Nephron (organoid): ENCODE measurements at regions not wholly inside any gene's neighbourhood (a gene's known extent, or its start where the extent isn't known, plus 50 kb on each side); places are given as distances from the start of the nearest gene placed in this dataset.

ENCODE experiments used
- H3K27ac Mint-ChIP-seq, 3 experiments: 2 replicates each; pipeline ENCODE4 v1.8.0; 2020; ENCODE audit warnings: mixed read lengths in 3 of 3, mild to moderate bottlenecking in 2 of 3, moderate library complexity in 1 of 3
- H3K27me3 Mint-ChIP-seq: 2 replicates; pipeline ENCODE4 v1.8.0; 2021; ENCODE audit warnings: low read depth, mild to moderate bottlenecking, moderate library complexity, mixed read lengths
- H3K36me3 Mint-ChIP-seq: 2 replicates; pipeline ENCODE4 v1.8.0; 2020; ENCODE audit warnings: low read depth, mixed read lengths
- H3K4me1 Mint-ChIP-seq: 2 replicates; pipeline ENCODE4 v1.8.0; 2020; ENCODE audit warnings: mixed read lengths
- H3K4me3 Mint-ChIP-seq, 3 experiments: 2 replicates each; pipeline ENCODE4 v1.8.0; 2020; ENCODE audit warnings: mild to moderate bottlenecking in 3 of 3, mixed read lengths in 3 of 3, moderate library complexity in 2 of 3
- H3K9me3 Mint-ChIP-seq: 2 replicates; pipeline ENCODE4 v1.8.0; 2020; ENCODE audit warnings: mixed read lengths
- CTCF ChIP-seq, 3 experiments: fragments of 200-600 bp; sonication (generic); IDR thresholded peaks; one replicate each; pipeline ENCODE4 v1.5.0; 2021; ENCODE audit warnings: antibody characterized with exemption in 3 of 3; ENCODE audit not compliant: unreplicated experiment in 3 of 3

- peaks cover 13% of the 10 kb centered on the region for H3K9me3 Mint-ChIP-seq
- no peaks in the 10 kb centered on the region for H3K27me3 Mint-ChIP-seq
- H3K4me3 Mint-ChIP-seq, result no peak overlapping the region
- TF ChIP-seq CTCF (IDR thresholded peaks at IDR 0.05; ENCODE audit: unreplicated experiment in 3 of 3), result no peak
- H3K4me1 Mint-ChIP-seq, result no peaks in the 10 kb centered on the region
- no peak overlapping the region for H3K27ac Mint-ChIP-seq
- H3K36me3 Mint-ChIP-seq, result no peaks in the 10 kb centered on the region
Observed at GRCh38 chr6:105825210-105825609, 260.9 kb upstream of the PRDM1 start.

- no peak for TF ChIP-seq CTCF (IDR thresholded peaks at IDR 0.05; ENCODE audit: unreplicated experiment in 3 of 3)
- peaks cover 18% of the 10 kb centered on the region for H3K9me3 Mint-ChIP-seq
- no peaks in the 10 kb centered on the region for H3K36me3 Mint-ChIP-seq
- H3K27ac Mint-ChIP-seq, result no peak overlapping the region
- H3K27me3 Mint-ChIP-seq, result no peaks in the 10 kb centered on the region
- H3K4me1 Mint-ChIP-seq, result no peaks in the 10 kb centered on the region
- H3K4me3 Mint-ChIP-seq, result no peak overlapping the region
Observed at GRCh38 chr6:105824732-105825131, 261.4 kb upstream of the PRDM1 start.

- peaks cover 18% of the 10 kb centered on the region for H3K9me3 Mint-ChIP-seq
- H3K36me3 Mint-ChIP-seq, result no peaks in the 10 kb centered on the region
- no peak overlapping the region for H3K27ac Mint-ChIP-seq
- no peaks in the 10 kb centered on the region for H3K27me3 Mint-ChIP-seq
- no peak overlapping the region for H3K4me3 Mint-ChIP-seq
- no peak for TF ChIP-seq CTCF (IDR thresholded peaks at IDR 0.05; ENCODE audit: unreplicated experiment in 3 of 3)
- no peaks in the 10 kb centered on the region for H3K4me1 Mint-ChIP-seq
Observed at GRCh38 chr6:105821777-105822176, 264.4 kb upstream of the PRDM1 start.

- H3K27me3 Mint-ChIP-seq, result no peaks in the 10 kb centered on the region
- no peak overlapping the region for H3K27ac Mint-ChIP-seq
- no peaks in the 10 kb centered on the region for H3K4me1 Mint-ChIP-seq
- no peak for TF ChIP-seq CTCF (IDR thresholded peaks at IDR 0.05; ENCODE audit: unreplicated experiment in 3 of 3)
- H3K36me3 Mint-ChIP-seq, result no peaks in the 10 kb centered on the region
- H3K4me3 Mint-ChIP-seq, result no peak overlapping the region
- H3K9me3 Mint-ChIP-seq, result peaks cover 18% of the 10 kb centered on the region
Observed at GRCh38 chr6:105821027-105821426, 265.1 kb upstream of the PRDM1 start.

- no peak for TF ChIP-seq CTCF (IDR thresholded peaks at IDR 0.05; ENCODE audit: unreplicated experiment in 3 of 3)
- no peak overlapping the region for H3K27ac Mint-ChIP-seq
- H3K4me3 Mint-ChIP-seq, result no peak overlapping the region
- no peaks in the 10 kb centered on the region for H3K36me3 Mint-ChIP-seq
- H3K9me3 Mint-ChIP-seq, result peaks cover 18% of the 10 kb centered on the region
- no peaks in the 10 kb centered on the region for H3K27me3 Mint-ChIP-seq
- H3K4me1 Mint-ChIP-seq, result no peaks in the 10 kb centered on the region
Observed at GRCh38 chr6:105819745-105820144, 266.4 kb upstream of the PRDM1 start.

- no peaks in the 10 kb centered on the region for H3K4me1 Mint-ChIP-seq
- no peaks in the 10 kb centered on the region for H3K36me3 Mint-ChIP-seq
- H3K27me3 Mint-ChIP-seq, result no peaks in the 10 kb centered on the region
- H3K4me3 Mint-ChIP-seq, result no peak overlapping the region
- H3K27ac Mint-ChIP-seq, result no peak overlapping the region
- H3K9me3 Mint-ChIP-seq, result peaks cover 18% of the 10 kb centered on the region
- TF ChIP-seq CTCF (IDR thresholded peaks at IDR 0.05; ENCODE audit: unreplicated experiment in 3 of 3), result no peak
Observed at GRCh38 chr6:105818505-105818904, 267.6 kb upstream of the PRDM1 start.
